Esophagus muscularis mucosa (tissue), 3 donors: ENCODE measurements at regions not wholly inside any gene's neighbourhood (a gene's known extent, or its start where the extent isn't known, plus 50 kb on each side); places are given as distances from the start of the nearest gene placed in this dataset.

Experiments used
- POLR2A ChIP-seq: fragments of 450-650 bp; IDR thresholded peaks from one replicate; pipeline ENCODE4 v1.6.1; 2017; ENCODE audit warnings: antibody characterized with exemption, moderate library complexity, mild to moderate bottlenecking, low read depth
- TF ChIP-seq, protein P1 (sequence below), 3 experiments: fragments of 200-600 bp in 2 of 3; fragments of 450-650 bp in 1 of 3; sonication (generic) in 2 of 3; IDR thresholded peaks; one replicate each; pipeline ENCODE4 v1.5.1; 2017 to 2019; ENCODE audit warnings: antibody characterized with exemption in 3 of 3, mild to moderate bottlenecking in 2 of 3, moderate library complexity in 1 of 3

DNA sequence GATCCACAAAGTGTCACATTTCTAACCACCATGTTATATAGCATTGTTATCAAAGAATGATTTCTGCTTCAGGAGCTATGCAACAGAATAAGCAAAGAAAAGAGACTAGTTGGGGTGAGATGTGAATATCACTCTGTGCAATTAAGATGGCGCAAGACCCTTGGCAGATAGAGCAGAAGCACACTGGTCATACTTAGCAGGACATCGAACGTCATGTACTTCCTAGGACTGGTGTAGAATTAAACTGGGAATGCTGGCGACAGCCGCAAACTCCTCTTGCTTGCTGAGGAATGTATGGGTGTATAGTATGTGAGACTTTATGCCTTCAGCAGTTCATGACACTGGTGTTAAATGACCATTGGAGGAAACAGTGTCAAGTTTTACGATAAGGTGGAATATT is 207.0 kb downstream of the LRRC70 start:
- TF ChIP-seq POLR2A: no peak
- TF ChIP-seq, protein P1, sequence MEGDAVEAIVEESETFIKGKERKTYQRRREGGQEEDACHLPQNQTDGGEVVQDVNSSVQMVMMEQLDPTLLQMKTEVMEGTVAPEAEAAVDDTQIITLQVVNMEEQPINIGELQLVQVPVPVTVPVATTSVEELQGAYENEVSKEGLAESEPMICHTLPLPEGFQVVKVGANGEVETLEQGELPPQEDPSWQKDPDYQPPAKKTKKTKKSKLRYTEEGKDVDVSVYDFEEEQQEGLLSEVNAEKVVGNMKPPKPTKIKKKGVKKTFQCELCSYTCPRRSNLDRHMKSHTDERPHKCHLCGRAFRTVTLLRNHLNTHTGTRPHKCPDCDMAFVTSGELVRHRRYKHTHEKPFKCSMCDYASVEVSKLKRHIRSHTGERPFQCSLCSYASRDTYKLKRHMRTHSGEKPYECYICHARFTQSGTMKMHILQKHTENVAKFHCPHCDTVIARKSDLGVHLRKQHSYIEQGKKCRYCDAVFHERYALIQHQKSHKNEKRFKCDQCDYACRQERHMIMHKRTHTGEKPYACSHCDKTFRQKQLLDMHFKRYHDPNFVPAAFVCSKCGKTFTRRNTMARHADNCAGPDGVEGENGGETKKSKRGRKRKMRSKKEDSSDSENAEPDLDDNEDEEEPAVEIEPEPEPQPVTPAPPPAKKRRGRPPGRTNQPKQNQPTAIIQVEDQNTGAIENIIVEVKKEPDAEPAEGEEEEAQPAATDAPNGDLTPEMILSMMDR (IDR thresholded peaks at IDR 0.05): no peak
